Amygdala (tissue), 56 donors: ENCODE measurements at regions not wholly inside any gene's neighbourhood (a gene's known extent, or its start where the extent isn't known, plus 50 kb on each side); places are given as distances from the start of the nearest gene placed in this dataset.
A peak's percentile ranks its signal among the peaks of the same experiment; 100 is the strongest.
"Not testable (repeated sequence)": the region's sequence is repeated elsewhere in the genome, so short reads cannot be mapped to it uniquely, and the experiment has no call there.

ENCODE experiments used
- DNase-seq, 56 donors: peaks; one replicate each; lab custom pipeline; 2025; lab: John Stamatoyannopoulos, UW

DNA sequence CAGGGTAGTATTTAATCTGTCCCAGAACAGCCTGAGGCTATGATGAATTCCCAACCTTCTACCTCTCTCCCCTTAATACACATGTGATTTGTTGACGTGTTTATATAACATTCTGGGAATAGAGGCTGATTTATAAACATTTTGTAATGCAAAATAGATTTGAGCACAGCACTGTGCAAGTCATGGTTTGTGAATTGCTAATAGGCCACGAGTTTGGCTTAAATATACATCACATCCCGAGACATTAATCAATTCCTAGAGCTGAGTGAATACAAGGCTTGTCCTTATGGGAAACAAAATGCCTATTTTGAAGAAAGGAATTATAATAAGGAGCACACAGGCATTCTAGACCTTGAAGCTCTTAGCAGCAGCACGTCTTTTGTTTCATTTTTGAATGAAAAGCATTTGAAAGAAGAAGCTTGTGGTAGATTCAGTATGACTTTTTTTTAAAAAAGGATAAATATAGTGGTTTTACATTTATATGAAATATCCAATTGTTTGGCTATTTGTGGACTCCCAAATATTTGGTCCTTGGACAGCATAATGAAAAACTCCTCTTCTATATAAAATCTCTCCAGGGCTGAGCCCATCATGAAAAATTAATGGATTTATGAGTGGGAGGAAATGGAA lies 116.4 kb downstream of the SLC17A6 start:
- no peak for DNase-seq

- DNase-seq = no peak
These were observed 111.3 kb downstream of the SLC17A6 start for GRCh38 chr11:22449441-22449840.

- DNase-seq = no peak
These were observed 105.9 kb downstream of the SLC17A6 start for GRCh38 chr11:22444076-22444475.

DNA sequence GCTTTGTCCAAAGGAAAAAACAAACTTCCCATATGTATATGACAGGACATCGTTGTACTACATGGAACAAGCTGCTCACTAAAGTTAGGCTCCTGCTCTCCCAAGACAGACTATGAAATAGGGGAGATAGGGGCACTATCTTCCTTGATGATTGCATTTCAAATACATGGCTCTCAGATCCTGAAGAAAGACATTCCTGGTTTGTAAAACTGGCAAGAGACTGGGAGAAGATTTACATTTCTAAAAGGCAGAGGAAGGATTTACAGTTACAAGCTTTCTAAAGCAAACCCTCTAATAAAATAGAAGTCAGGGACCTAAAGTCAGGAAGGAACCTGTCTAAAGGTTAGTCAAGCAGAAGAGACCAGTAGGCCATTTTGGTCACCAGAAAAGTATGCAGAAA lies 103.7 kb downstream of the SLC17A6 start:
- DNase-seq = no peak

- DNase-seq = not testable (repeated sequence)
These were observed 97.4 kb downstream of the SLC17A6 start for GRCh38 chr11:22435582-22435981.

GRCh38 chr11:22433517-22433916 lies 95.3 kb downstream of the SLC17A6 start:
- no peak for DNase-seq

- DNase-seq = peak in 3 of 56 donors; percentile 21 to 36 (median 28)
These were observed 94.9 kb downstream of the SLC17A6 start for GRCh38 chr11:22433094-22433455.

- peak in 44 of 56 donors; percentile 6 to 69 (median 36) for DNase-seq
These were observed 94.3 kb downstream of the SLC17A6 start for GRCh38 chr11:22432291-22433093.

DNA sequence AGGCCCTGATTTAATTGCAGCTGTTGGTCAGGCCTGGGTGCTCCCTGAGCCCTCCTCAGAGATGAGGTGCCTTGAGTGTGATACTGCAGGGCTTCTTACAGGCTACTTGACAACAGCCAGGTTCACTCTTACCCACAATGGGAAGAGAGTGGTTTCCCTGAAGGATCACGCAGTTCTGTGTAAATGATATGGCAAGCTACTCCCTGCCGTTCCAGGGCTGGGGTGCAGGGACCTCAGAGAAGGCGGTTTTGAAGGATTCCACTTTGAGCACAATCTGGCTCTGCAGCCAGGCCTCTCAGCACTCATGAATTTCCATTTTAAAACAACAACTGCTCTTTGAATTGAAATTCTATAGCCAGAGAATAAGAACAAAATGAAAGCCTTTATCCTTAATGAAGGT lies 92.9 kb downstream of the SLC17A6 start:
- peak in 1 of 56 donors; percentile 1 for DNase-seq

- no peak for DNase-seq
These were observed 92.5 kb downstream of the SLC17A6 start for GRCh38 chr11:22430639-22431038.

GRCh38 chr11:22430141-22430541 lies 92.0 kb downstream of the SLC17A6 start:
- no peak for DNase-seq
